ENCODE measurements at regions not wholly inside any gene's neighbourhood (a gene's known extent, or its start where the extent isn't known, plus 50 kb on each side); places are given as distances from the start of the nearest gene placed in this dataset.

- H3K27me3 ChIP-seq (ENCODE audit: control insufficient read depth in 2 of 2, insufficient read depth in 2 of 2, low read length in 2 of 2) = no peaks in the 10 kb centered on the region
- Mint-ChIP-seq H3K9me3 (peaks cover 0 to 2% (median 0%) of the 10 kb centered on the region in 7 donors), H3K4me3 (no peak overlapping the region), H3K36me3 (no peaks in the 10 kb centered on the region), H3K4me1 (peaks cover 5% of the 10 kb centered on the region), H3K27me3 (ENCODE audit: low read depth in 3 of 3) (peaks cover 0 to 2% (median 1%) of the 10 kb centered on the region in 3 donors), H3K27ac (no peak overlapping the region)
- H3K4me3 ChIP-seq (replicated peaks in 1 of 3; ENCODE audit: low read depth in 2 of 3, low read length in 3 of 3) = no peak overlapping the region
- no peak overlapping the region for H3K4me2 ChIP-seq (replicated peaks; ENCODE audit: extremely low read depth, low read length, poor library complexity, severe bottlenecking)
- no peaks in the 10 kb centered on the region for H3K36me3 ChIP-seq (replicated peaks in 1 of 2; ENCODE audit: control insufficient read depth in 1 of 2, insufficient read depth in 2 of 2, low read length in 2 of 2)
- H3K9ac ChIP-seq (ENCODE audit: insufficient read depth, low read length, poor library complexity, severe bottlenecking) = no peak overlapping the region
- no peaks in the 10 kb centered on the region for H3K79me2 ChIP-seq (ENCODE audit: insufficient read depth, low read length)
- no peaks in the 10 kb centered on the region for H3K9me3 ChIP-seq (replicated peaks in 1 of 2; ENCODE audit: control insufficient read depth in 1 of 2, insufficient read depth in 1 of 2, low read length in 2 of 2)
- no peak overlapping the region for H3K27ac ChIP-seq (ENCODE audit: low read depth in 1 of 2, low read length in 2 of 2)
- WGBS (ENCODE audit: insufficient coverage) = no CpG with 5 or more reads among the region's 3 CpGs
- no peak for TF ChIP-seq CTCF (IDR thresholded peaks at IDR 0.05)
- DNase-seq = no peak
- no peaks in the 10 kb centered on the region for H3K4me1 ChIP-seq (ENCODE audit: control insufficient read depth in 1 of 2, insufficient read depth in 2 of 2, low read length in 2 of 2)
- no peaks in the 10 kb centered on the region for H4K20me1 ChIP-seq (ENCODE audit: insufficient read depth, low read length)
- intact Hi-C loops (cut with micrococcal nuclease) = no loop called here
- H2AFZ ChIP-seq (ENCODE audit: insufficient read depth, low read depth, low read length, poor library complexity, severe bottlenecking) = no peak overlapping the region
Measured at GRCh38 chr6:147138835-147139234, 65.4 kb upstream of the STXBP5 start.

GRCh38 chr6:147141711-147142308, 62.4 kb upstream of the STXBP5 start:
- H3K4me1 Mint-ChIP-seq = no peaks in the 10 kb centered on the region
- H3K79me2 ChIP-seq (ENCODE audit: insufficient read depth, low read length) = no peaks in the 10 kb centered on the region
- H3K4me1 ChIP-seq (ENCODE audit: control insufficient read depth in 1 of 2, insufficient read depth in 2 of 2, low read length in 2 of 2) = no peaks in the 10 kb centered on the region
- DNase-seq = no peak
- H3K36me3 ChIP-seq (replicated peaks in 1 of 2; ENCODE audit: control insufficient read depth in 1 of 2, insufficient read depth in 2 of 2, low read length in 2 of 2) = no peaks in the 10 kb centered on the region
- no peak overlapping the region for H3K4me2 ChIP-seq (replicated peaks; ENCODE audit: extremely low read depth, low read length, poor library complexity, severe bottlenecking)
- peaks cover 0 to 1% (median 0%) of the 10 kb centered on the region in 3 donors for H3K27me3 Mint-ChIP-seq (ENCODE audit: low read depth in 3 of 3)
- H3K9ac ChIP-seq (ENCODE audit: insufficient read depth, low read length, poor library complexity, severe bottlenecking) = no peak overlapping the region
- no peaks in the 10 kb centered on the region for H3K9me3 ChIP-seq (replicated peaks in 1 of 2; ENCODE audit: control insufficient read depth in 1 of 2, insufficient read depth in 1 of 2, low read length in 2 of 2)
- no peak for TF ChIP-seq CTCF (IDR thresholded peaks at IDR 0.05)
- H3K27ac Mint-ChIP-seq = no peak overlapping the region
- peaks cover 0 to 2% (median 0%) of the 10 kb centered on the region in 7 donors for H3K9me3 Mint-ChIP-seq
- H3K36me3 Mint-ChIP-seq = no peaks in the 10 kb centered on the region
- H3K4me3 Mint-ChIP-seq = no peak overlapping the region
- WGBS (ENCODE audit: insufficient coverage) = no CpG with 5 or more reads among the region's 1 CpG
- H2AFZ ChIP-seq (ENCODE audit: insufficient read depth, low read depth, low read length, poor library complexity, severe bottlenecking) = no peak overlapping the region
- intact Hi-C loops (cut with micrococcal nuclease) = no loop called here
- H3K27me3 ChIP-seq (ENCODE audit: control insufficient read depth in 2 of 2, insufficient read depth in 2 of 2, low read length in 2 of 2) = no peaks in the 10 kb centered on the region
- no peak overlapping the region for H3K27ac ChIP-seq (ENCODE audit: low read depth in 1 of 2, low read length in 2 of 2)
- no peaks in the 10 kb centered on the region for H4K20me1 ChIP-seq (ENCODE audit: insufficient read depth, low read length)
- no peak overlapping the region for H3K4me3 ChIP-seq (replicated peaks in 1 of 3; ENCODE audit: low read depth in 2 of 3, low read length in 3 of 3)
